ENCODE measurements at regions not wholly inside any gene's neighbourhood (a gene's known extent, or its start where the extent isn't known, plus 50 kb on each side); places are given as distances from the start of the nearest gene placed in this dataset.

GRCh38 chr18:34077599-34077998 lies 147.1 kb downstream of the NOL4 start:
- no peak for DNase-seq (ENCODE audit: low read depth in 2 of 3, low spot score in 1 of 3)

DNA sequence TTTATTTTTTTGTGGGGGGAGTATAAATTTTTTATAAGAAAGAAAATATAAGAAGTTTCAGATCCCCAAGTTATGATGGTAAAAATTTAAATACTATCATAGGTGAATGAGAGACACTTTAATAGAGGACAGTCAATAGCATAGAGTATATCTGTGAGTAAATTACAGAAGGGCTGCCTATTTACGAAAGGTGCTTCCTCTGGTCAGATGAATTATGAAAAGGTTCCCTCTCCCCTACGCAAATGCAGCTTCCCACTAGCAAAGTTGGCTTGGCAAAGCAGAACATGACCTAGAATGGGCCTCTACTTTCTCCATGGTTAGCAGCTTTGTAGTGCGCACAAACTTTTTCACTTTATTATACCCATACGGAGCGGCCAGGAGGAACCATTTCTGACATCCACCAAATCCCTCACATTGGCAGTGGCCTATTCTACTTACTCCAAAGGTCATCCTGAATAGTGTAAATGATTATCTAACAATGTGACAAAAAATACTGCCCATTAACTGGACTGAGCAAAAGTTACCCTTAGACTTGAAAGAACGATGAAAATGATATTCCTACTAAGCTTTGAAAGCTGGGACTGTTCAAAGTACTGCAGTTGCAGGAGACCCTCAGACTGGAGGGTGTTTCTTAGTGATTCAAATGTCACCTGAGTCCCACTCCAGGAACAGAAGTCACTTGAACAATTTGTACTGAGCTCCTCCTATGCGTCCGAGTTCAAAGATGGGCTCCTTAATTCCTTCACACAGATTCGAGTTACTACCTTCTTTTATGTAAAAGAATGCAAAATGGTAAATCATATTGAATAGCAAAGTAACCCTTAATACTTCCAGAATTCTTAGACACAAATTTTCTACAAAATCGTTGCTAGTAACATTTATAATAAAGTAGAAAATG lies 148.5 kb downstream of the NOL4 start:
- no peak for DNase-seq (ENCODE audit: low read depth in 2 of 3, low spot score in 1 of 3)

GRCh38 chr18:34061226-34061625 lies 163.5 kb downstream of the NOL4 start:
- DNase-seq (ENCODE audit: low read depth in 2 of 3, low spot score in 1 of 3): no peak

DNA sequence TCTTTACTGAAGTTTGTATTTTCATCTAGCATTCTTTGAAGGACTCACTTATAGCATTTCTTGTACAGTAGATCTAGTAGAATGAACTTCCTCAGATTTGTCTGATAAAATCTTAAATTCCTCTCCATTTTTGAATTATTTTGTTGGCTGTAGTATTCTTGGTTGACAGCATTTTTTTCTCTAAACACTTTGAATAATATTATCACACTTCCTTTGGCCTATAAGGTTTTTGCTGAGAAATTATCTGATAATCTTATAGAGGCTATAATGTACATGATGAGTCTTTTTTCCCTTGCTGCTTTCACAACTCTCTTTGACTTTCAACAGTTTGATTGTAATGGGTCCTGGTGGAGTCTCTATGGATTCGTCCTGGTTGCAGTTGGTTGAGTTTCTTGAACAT lies 169.5 kb downstream of the NOL4 start:
- DNase-seq (ENCODE audit: low read depth in 2 of 3, low spot score in 1 of 3): no peak

- no peak for DNase-seq (ENCODE audit: low read depth in 2 of 3, low spot score in 1 of 3)
Observed at GRCh38 chr18:34050661-34051060, 174.1 kb downstream of the NOL4 start.

DNA sequence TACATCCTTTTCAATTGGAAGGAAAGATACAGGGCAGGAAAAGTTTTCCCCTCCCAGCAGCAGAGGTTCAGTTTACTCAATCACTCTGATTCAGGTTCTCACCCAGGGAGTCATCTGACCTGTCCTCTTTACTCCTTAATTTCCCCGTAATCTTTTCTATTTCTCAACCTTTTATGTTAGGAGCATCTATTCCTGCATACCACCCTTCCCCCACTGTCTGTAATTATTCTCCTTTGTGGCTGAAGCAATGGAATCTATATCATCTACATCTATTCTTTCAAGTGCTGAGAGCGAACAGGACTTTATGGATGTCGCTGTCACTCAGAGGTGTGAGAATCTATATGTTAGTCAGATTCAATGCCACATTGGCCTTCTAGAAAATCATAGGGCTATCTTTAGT lies 175.2 kb downstream of the NOL4 start:
- DNase-seq (ENCODE audit: low read depth in 2 of 3, low spot score in 1 of 3): no peak

DNA sequence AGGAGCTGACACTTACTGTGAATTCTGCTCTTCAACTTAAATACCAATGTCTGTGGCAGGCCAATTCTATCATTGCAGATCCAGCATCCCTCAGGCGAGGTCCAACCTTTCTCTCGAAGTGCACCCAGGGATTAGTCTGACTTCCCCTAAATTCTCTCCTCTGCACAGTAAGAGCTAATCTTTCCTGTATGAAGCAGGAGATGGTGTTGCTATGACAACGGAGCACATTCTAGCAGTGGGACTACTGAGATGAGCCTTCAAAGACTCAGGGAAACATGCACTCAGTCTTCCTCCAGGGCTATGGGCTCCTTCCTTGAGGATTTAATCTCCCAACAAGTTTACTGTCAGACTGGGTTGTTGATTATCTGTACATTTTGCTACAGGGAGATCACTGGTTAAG lies 176.3 kb downstream of the NOL4 start:
- DNase-seq (ENCODE audit: low read depth in 2 of 3, low spot score in 1 of 3): no peak

- no peak for DNase-seq (ENCODE audit: low read depth in 2 of 3, low spot score in 1 of 3)
Observed at GRCh38 chr18:34042423-34043146, 182.1 kb downstream of the NOL4 start.

DNA sequence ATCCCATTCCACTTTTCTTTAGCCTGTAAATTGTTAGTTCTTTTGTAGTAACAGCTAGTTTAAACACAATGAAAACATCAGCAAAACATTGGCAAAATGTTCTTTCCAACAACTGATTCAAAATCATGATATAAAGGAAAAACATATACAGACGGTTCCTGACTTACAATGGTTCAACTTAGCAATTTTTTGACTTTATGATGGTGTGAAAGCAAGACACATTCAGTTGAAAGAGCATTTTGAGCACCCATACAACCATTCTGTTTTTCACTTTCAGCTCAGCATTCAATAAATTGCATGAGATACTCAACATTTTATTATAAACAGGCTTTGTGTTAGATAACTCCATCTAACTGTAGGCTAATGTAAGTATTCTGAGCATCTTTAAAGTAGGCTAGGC lies 185.1 kb downstream of the NOL4 start:
- no peak for DNase-seq (ENCODE audit: low read depth in 2 of 3, low spot score in 1 of 3)

DNA sequence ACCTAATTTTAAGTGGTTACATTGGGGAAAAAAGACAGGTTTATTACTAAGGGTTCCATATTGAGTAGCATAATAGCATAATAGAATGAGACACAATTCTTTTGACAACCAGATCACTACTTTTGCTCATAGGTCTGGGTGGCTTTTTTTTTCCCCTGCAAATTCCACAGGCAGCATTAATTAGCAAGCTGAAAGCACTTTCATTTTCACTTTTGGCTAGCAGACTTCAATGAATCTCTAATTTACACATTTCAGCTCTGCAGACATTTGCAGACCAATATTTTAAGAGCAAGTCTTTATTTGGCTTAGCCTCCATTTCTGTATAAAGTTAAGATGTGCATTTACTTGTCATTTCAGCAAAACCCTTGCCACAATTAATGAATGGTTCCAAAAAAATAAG lies 185.5 kb downstream of the NOL4 start:
- no peak for DNase-seq (ENCODE audit: low read depth in 2 of 3, low spot score in 1 of 3)

GRCh38 chr18:34038086-34038485 lies 186.6 kb downstream of the NOL4 start:
- no peak for DNase-seq (ENCODE audit: low read depth in 2 of 3, low spot score in 1 of 3)

DNA sequence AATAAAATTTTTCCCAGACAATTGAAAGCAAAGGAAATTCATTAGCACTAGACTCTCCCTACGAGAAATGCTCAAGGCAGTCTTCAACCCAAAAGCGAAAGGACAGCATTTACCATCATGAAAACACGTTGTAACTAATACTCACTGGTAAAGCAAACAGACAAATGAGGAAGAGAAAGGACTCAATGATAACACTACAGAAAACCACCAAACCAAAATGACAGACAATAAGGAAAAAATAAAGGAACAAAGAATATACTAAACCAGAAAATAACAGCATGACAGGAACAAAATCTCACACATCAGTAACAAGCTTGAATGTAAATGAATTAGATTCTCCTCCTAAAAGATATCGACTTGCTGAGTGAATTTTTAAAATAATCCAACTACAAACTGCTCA lies 190.7 kb downstream of the NOL4 start:
- no peak for DNase-seq (ENCODE audit: low read depth in 2 of 3, low spot score in 1 of 3)

DNA sequence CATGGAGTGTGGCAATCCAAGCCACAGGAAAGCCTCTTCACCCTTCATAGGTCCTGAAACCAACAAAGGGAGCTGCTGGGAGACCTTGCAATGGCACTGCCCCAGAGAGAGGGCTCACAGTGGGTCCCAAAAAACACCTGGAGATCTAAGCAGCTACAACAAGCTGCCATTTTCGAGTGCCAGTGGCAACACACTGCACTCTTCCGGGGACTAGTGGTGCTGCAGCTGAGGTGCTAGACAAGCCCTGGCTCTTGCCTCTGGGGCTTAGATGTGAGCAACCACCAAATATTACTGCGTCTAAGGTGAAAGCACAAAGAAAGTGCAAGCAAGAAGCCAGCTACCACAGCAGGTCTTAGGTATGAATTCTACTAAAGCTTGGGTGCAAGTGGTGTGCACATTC lies 192.9 kb downstream of the NOL4 start:
- no peak for DNase-seq (ENCODE audit: low read depth in 2 of 3, low spot score in 1 of 3)

DNA sequence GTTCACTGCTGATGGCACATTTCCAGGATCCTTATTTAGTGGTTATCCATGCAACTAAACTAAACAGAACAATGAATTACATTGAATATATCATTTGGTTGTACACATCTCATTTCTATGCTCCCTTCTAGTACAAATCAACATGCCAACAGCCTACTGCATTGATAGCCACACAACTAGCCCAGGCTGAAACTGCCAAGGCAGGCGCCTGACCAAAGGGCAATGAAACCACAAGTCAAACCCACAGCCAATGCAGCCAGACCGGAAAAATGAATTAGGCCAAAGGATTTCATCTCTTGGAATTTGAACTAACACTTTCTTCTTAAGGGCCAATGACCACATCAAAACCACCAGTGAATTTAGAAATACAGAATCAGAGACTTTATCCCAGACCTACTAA lies 196.4 kb downstream of the NOL4 start:
- DNase-seq (ENCODE audit: low read depth in 2 of 3, low spot score in 1 of 3): no peak

DNA sequence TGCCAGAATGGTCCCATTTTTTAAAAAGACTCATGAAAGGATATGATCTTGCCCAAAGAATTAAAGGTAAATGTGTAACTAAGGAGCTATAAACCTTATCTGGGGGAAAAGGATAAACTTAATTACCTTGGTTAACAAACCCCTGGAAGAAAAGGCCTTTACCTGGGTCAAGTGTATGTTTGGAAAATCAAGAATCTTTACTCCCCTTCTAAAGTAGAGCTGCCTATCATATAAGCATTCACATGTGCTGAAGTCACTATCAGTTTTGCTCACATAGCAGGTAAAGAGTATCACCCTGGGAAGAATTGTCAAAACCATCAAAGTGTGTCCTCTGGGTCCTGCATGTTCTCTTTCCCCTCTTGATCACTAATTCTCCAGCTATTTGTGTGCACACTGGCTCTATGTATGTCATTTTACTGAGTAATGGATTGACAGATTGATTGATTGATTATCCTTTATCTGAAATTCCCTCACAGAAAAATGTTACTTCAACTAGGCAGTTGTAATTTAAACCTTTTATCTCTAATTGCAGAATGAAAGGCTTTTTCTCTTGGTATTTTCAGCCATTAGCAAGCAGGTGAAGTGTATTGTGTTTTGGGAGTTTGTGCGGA lies 199.4 kb downstream of the NOL4 start:
- no peak for DNase-seq (ENCODE audit: low read depth in 2 of 3, low spot score in 1 of 3)

DNA sequence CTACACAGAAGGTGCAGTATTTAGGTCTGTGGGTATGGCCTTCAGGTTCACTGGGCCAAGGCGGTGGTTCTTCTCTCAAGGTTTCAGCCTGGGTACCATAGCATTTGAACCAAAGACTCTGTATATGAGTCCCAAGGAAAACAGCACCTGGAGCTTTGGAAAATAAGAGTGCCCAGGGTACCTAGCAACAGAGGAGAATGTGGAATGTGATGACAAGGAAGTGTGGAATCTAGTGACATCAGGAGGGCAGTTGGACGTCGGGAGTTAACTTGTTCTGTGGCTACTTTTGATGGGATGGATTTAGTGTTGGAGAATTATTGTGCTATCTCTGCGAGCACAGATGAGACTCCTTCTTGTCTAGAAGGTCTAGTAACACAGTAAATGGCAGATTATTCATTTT lies 201.2 kb downstream of the NOL4 start:
- no peak for DNase-seq (ENCODE audit: low read depth in 2 of 3, low spot score in 1 of 3)

GRCh38 chr18:34018336-34018735 lies 206.4 kb downstream of the NOL4 start:
- DNase-seq (ENCODE audit: low read depth in 2 of 3, low spot score in 1 of 3): no peak

DNA sequence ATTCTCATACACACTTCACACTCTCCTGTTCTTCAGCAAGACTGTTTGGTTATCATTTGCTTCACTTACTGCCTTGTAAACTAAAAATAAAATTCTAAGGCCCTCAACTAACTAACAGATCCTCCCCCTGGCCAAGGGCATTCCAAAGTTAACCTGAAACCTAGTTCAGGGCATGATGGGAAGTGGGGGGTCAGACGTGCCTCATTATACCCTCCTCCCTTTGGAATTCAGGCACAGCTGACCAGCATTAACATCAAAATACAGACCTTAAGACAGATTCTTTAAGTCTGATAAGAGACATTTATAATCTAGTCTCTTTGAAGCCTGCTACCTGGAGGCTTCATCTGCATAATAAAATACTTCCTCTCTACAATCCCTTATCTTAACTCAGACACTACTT lies 221.0 kb downstream of the NOL4 start:
- DNase-seq (ENCODE audit: low read depth in 2 of 3, low spot score in 1 of 3): no peak

DNA sequence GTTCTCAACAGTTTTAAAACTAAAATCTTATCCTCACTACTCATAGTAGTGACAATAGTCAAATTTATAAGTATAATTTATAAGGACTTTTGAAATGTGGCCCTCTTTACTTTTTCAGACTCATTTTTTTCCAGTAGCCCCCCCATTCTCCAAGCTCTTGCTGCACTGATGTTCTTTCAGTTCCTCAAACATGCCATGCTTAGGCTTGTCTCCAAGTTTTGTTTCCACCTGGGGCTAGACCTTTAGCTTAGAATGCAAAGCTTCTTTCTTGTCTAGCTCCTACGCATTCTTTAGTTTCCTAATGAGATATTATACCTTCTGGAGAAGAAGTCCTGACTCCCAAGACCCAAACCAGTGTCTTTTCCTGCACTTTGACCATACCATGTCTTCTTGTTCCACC lies 222.6 kb downstream of the NOL4 start:
- DNase-seq (ENCODE audit: low read depth in 2 of 3, low spot score in 1 of 3): no peak

- DNase-seq (ENCODE audit: low read depth in 2 of 3, low spot score in 1 of 3): no peak
Observed at GRCh38 chr18:34001376-34001775, 223.3 kb downstream of the NOL4 start.

DNA sequence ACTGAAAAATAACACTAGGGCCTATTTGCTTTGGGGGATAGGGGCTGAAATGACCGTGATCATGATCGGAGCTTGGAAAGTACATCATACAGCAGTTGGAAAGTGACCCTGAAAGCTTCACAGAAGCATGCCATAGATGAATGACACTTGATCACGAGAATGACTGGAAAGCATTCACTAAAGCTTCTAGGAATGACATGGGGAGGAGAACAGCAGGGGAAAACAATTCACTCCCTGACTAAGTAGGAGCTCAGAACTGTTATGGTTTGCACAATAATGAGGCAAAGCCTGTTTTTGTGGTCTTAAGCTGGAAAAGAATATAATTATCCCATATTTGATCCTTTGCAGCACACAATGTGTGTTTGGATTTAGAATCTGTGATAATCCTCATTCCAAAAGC lies 237.5 kb downstream of the NOL4 start:
- DNase-seq (ENCODE audit: low read depth in 2 of 3, low spot score in 1 of 3): no peak

DNA sequence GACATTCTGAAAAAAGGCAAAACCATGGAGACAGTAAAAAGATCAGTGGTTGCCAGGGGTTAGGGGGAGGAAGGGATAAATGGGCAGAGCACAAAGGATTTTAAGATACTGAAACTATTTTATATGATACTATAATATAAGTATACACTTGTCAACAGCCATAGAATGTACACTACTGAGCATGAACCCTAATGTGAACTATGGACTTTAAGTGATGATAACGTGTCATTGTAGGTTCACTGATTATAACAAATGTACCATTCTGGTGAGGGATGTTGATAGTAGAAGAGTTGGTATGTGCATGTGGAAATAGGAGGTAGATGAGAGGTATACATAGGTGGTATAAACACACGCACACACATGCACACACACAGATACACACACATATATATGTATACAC lies 241.6 kb downstream of the NOL4 start:
- DNase-seq (ENCODE audit: low read depth in 2 of 3, low spot score in 1 of 3): no peak

Measured in stimulated activated CD4-positive, alpha-beta T cell treated with anti-CD3 and anti-CD28 coated beads, Interleukin-12 subunit alpha, Interleukin-12 subunit beta, amount 100 ng/mL, for 48 hours (primary cell).